Activated B cell treated with CpG ODN at 0.5 μM for 24 hours (primary cell): ENCODE measurements at regions not wholly inside any gene's neighbourhood (a gene's known extent, or its start where the extent isn't known, plus 50 kb on each side); places are given as distances from the start of the nearest gene placed in this dataset.

Experiments used
- ATAC-seq: fragments of 200-7000 bp; cut with Tn5 transposase; one replicate; pipeline ENCODE4 v1.10.0; 2021; ENCODE audit warnings: low read depth, mild to moderate bottlenecking, moderate library complexity
- CTCF ChIA-PET: fragments of 350-600 bp; sonication (Branson Sonifier 250); formaldehyde crosslinking; loops from one replicate; lab custom pipeline; 2021; ENCODE audit warnings: antibody characterized with exemption; lab: Charles Lee
- POLR2A ChIA-PET: fragments of 350-600 bp; sonication (Branson Sonifier 250); formaldehyde crosslinking; loops from one replicate; lab custom pipeline; 2021; ENCODE audit warnings: antibody characterized with exemption; lab: Charles Lee
- DNase-seq: peaks from one replicate; pipeline ENCODE4 v3.0.0; 2022
- H3K27ac Mint-ChIP-seq: one replicate; pipeline ENCODE4 v1.8.0; 2020; ENCODE audit warnings: mixed read lengths
- H3K27me3 Mint-ChIP-seq: one replicate; pipeline ENCODE4 v1.8.0; 2021; ENCODE audit warnings: mixed read lengths
- H3K36me3 Mint-ChIP-seq: one replicate; pipeline ENCODE4 v1.8.0; 2021; ENCODE audit warnings: low read depth, mixed read lengths
- H3K4me1 Mint-ChIP-seq: one replicate; pipeline ENCODE4 v1.8.0; 2021; ENCODE audit warnings: mixed read lengths
- H3K4me3 Mint-ChIP-seq: one replicate; pipeline ENCODE4 v1.8.0; 2020; ENCODE audit warnings: mild to moderate bottlenecking, mixed read lengths
- H3K9me3 Mint-ChIP-seq: one replicate; pipeline ENCODE4 v1.8.0; 2020; ENCODE audit warnings: mixed read lengths
- CTCF ChIP-seq: fragments of 200-600 bp; IDR thresholded peaks from one replicate; pipeline ENCODE4 v1.8.0; 2022; ENCODE audit warnings: antibody characterized with exemption, mild to moderate bottlenecking
- intact Hi-C: fragments of 100-400 bp; cut with micrococcal nuclease; formaldehyde crosslinking; loops from one replicate; pipeline ENCODE4 v1.15.1; 2024

GRCh38 chr15:70348581-70349344 lies 251.0 kb upstream of the TLE3 start:
- no peak for DNase-seq
- ChIA-PET POLR2A (interaction anchor here (0.6 kb wide), 1 partner anchor 74 kb away, joined by 3 read pairs; no protein-coding TSS in a partner anchor), CTCF (no interaction called here)
- no peak for TF ChIP-seq CTCF
- intact Hi-C loops, result no loop called here
- H3K27me3 Mint-ChIP-seq, result no peaks in the 10 kb centered on the region
- peaks cover 2% of the 10 kb centered on the region for H3K9me3 Mint-ChIP-seq
- no peak overlapping the region for H3K4me3 Mint-ChIP-seq
- peaks cover 15% of the 10 kb centered on the region for H3K4me1 Mint-ChIP-seq
- ATAC-seq, result no peak
- H3K36me3 Mint-ChIP-seq, result no peaks in the 10 kb centered on the region
- H3K27ac Mint-ChIP-seq, result no peak overlapping the region

- DNase-seq (no peak), ATAC-seq (no peak)
- ChIA-PET POLR2A (no interaction called here), CTCF (no interaction called here)
- Mint-ChIP-seq H3K27ac (no peak overlapping the region), H3K4me3 (no peak overlapping the region), H3K9me3 (peaks cover 2% of the 10 kb centered on the region), H3K27me3 (no peaks in the 10 kb centered on the region), H3K4me1 (peaks cover 15% of the 10 kb centered on the region), H3K36me3 (no peaks in the 10 kb centered on the region)
- TF ChIP-seq CTCF, result no peak
- intact Hi-C loops, result no loop called here
Measured at GRCh38 chr15:70348226-70348543, 250.5 kb upstream of the TLE3 start.

GRCh38 chr15:70347321-70348225 lies 249.9 kb upstream of the TLE3 start:
- TF ChIP-seq CTCF, result no peak
- ChIA-PET POLR2A (no interaction called here), CTCF (no interaction called here)
- Mint-ChIP-seq H3K4me3 (no peak overlapping the region), H3K27ac (no peak overlapping the region), H3K4me1 (peaks cover 15% of the 10 kb centered on the region), H3K9me3 (no peaks in the 10 kb centered on the region), H3K36me3 (no peaks in the 10 kb centered on the region), H3K27me3 (no peaks in the 10 kb centered on the region)
- ATAC-seq (no peak), DNase-seq (no peak)
- intact Hi-C loops, result no loop called here

- ChIA-PET CTCF (no interaction called here), POLR2A (no interaction called here)
- ATAC-seq, result no peak
- H3K36me3 Mint-ChIP-seq, result no peaks in the 10 kb centered on the region
- H3K27me3 Mint-ChIP-seq, result no peaks in the 10 kb centered on the region
- H3K4me1 Mint-ChIP-seq, result peaks cover 15% of the 10 kb centered on the region
- intact Hi-C loops, result no loop called here
- no peak for DNase-seq
- H3K9me3 Mint-ChIP-seq, result no peaks in the 10 kb centered on the region
- no peak overlapping the region for H3K27ac Mint-ChIP-seq
- no peak for TF ChIP-seq CTCF
- no peak overlapping the region for H3K4me3 Mint-ChIP-seq
Measured at GRCh38 chr15:70345251-70346019, 247.7 kb upstream of the TLE3 start.

- POLR2A ChIA-PET, result no interaction called here
- peaks cover 11% of the 10 kb centered on the region for H3K4me1 Mint-ChIP-seq
- H3K4me3 Mint-ChIP-seq, result no peak overlapping the region
- no peak for TF ChIP-seq CTCF
- intact Hi-C loops, result no loop called here
- no peak for DNase-seq
- no peaks in the 10 kb centered on the region for H3K27me3 Mint-ChIP-seq
- no peaks in the 10 kb centered on the region for H3K36me3 Mint-ChIP-seq
- CTCF ChIA-PET, result no interaction called here
- H3K9me3 Mint-ChIP-seq, result no peaks in the 10 kb centered on the region
- no peak for ATAC-seq
- H3K27ac Mint-ChIP-seq, result no peak overlapping the region
Measured at GRCh38 chr15:70344666-70345065, 246.9 kb upstream of the TLE3 start.
